ENCODE measurements at regions not wholly inside any gene's neighbourhood (a gene's known extent, or its start where the extent isn't known, plus 50 kb on each side); places are given as distances from the start of the nearest gene placed in this dataset.

GRCh38 chr6:163867518-163868292 lies 453.2 kb downstream of the QKI start:
- Mint-ChIP-seq H3K27ac (ENCODE audit: unreplicated experiment) (no peak overlapping the region), H3K27me3 (ENCODE audit: unreplicated experiment) (no peaks in the 10 kb centered on the region), H3K36me3 (ENCODE audit: unreplicated experiment) (no peaks in the 10 kb centered on the region), H3K4me1 (ENCODE audit: low read depth, unreplicated experiment) (no peaks in the 10 kb centered on the region), H3K9me3 (ENCODE audit: unreplicated experiment) (no peaks in the 10 kb centered on the region), H3K4me3 (ENCODE audit: unreplicated experiment) (no peak overlapping the region)
- TF ChIP-seq CTCF (IDR thresholded peaks at IDR 0.05; ENCODE audit: partially characterized antibody, unreplicated experiment) = no peak
- DNase-seq = no peak

GRCh38 chr6:163866192-163866591 lies 451.7 kb downstream of the QKI start:
- no peaks in the 10 kb centered on the region for H3K4me1 Mint-ChIP-seq (ENCODE audit: low read depth, unreplicated experiment)
- H3K36me3 Mint-ChIP-seq (ENCODE audit: unreplicated experiment) = no peaks in the 10 kb centered on the region
- TF ChIP-seq CTCF (IDR thresholded peaks at IDR 0.05; ENCODE audit: partially characterized antibody, unreplicated experiment) = no peak
- H3K9me3 Mint-ChIP-seq (ENCODE audit: unreplicated experiment) = no peaks in the 10 kb centered on the region
- no peak overlapping the region for H3K27ac Mint-ChIP-seq (ENCODE audit: unreplicated experiment)
- no peak for DNase-seq
- no peaks in the 10 kb centered on the region for H3K27me3 Mint-ChIP-seq (ENCODE audit: unreplicated experiment)
- no peak overlapping the region for H3K4me3 Mint-ChIP-seq (ENCODE audit: unreplicated experiment)

DNA sequence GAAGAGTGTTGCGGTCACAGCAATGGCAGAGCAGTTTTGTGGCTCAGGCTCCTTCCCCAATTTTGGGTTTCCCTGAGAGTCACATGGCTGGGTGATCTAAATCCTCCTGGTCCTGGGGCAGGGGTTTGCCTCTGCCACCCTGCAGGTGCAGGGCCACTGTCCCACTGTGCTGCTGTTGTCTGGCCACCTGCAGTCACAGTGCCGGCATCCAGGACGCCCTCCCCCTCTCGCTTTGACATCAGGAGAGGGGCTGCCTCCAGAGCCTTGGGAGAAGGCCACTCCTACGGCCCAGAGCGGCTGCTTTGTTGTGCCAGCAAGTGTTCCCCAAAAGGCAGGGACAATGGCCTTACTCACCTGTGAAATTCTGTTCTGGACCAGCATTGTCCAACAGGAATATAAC lies 449.0 kb downstream of the QKI start:
- H3K4me3 Mint-ChIP-seq (ENCODE audit: unreplicated experiment) = no peak overlapping the region
- peaks cover 4% of the 10 kb centered on the region for H3K4me1 Mint-ChIP-seq (ENCODE audit: low read depth, unreplicated experiment)
- no peak for DNase-seq
- H3K27ac Mint-ChIP-seq (ENCODE audit: unreplicated experiment) = no peak overlapping the region
- no peak for TF ChIP-seq CTCF (IDR thresholded peaks at IDR 0.05; ENCODE audit: partially characterized antibody, unreplicated experiment)
- peaks cover 1% of the 10 kb centered on the region for H3K9me3 Mint-ChIP-seq (ENCODE audit: unreplicated experiment)
- H3K36me3 Mint-ChIP-seq (ENCODE audit: unreplicated experiment) = no peaks in the 10 kb centered on the region
- no peaks in the 10 kb centered on the region for H3K27me3 Mint-ChIP-seq (ENCODE audit: unreplicated experiment)

- no peak overlapping the region for H3K27ac Mint-ChIP-seq (ENCODE audit: unreplicated experiment)
- no peak for DNase-seq
- H3K4me3 Mint-ChIP-seq (ENCODE audit: unreplicated experiment) = no peak overlapping the region
- peaks cover 4% of the 10 kb centered on the region for H3K4me1 Mint-ChIP-seq (ENCODE audit: low read depth, unreplicated experiment)
- H3K9me3 Mint-ChIP-seq (ENCODE audit: unreplicated experiment) = peaks cover 1% of the 10 kb centered on the region
- H3K27me3 Mint-ChIP-seq (ENCODE audit: unreplicated experiment) = no peaks in the 10 kb centered on the region
- TF ChIP-seq CTCF (IDR thresholded peaks at IDR 0.05; ENCODE audit: partially characterized antibody, unreplicated experiment) = no peak
- H3K36me3 Mint-ChIP-seq (ENCODE audit: unreplicated experiment) = no peaks in the 10 kb centered on the region
Measured at GRCh38 chr6:163862701-163863100, 448.2 kb downstream of the QKI start.

DNA sequence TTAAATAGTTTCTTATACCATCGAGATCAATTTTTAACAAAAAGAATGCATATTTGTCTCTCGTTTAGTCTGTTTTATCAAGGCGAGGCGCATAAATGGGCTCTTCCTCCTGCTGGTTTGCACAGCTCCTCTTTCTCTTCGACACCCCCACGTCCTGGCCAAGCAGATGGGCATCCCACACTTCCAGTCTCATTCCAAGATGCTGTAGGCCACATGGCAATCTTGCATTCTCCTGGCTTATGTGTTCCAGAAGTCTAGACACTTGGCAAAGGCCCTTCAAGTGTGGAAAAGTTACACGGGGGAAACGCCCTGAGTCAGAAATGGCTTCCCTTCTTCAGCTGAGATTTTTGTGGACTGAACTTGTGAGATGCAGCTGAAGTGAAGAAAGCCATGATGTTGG lies 447.1 kb downstream of the QKI start:
- peaks cover 4% of the 10 kb centered on the region for H3K4me1 Mint-ChIP-seq (ENCODE audit: low read depth, unreplicated experiment)
- H3K27ac Mint-ChIP-seq (ENCODE audit: unreplicated experiment) = no peak overlapping the region
- TF ChIP-seq CTCF (IDR thresholded peaks at IDR 0.05; ENCODE audit: partially characterized antibody, unreplicated experiment) = no peak
- H3K4me3 Mint-ChIP-seq (ENCODE audit: unreplicated experiment) = no peak overlapping the region
- H3K36me3 Mint-ChIP-seq (ENCODE audit: unreplicated experiment) = no peaks in the 10 kb centered on the region
- H3K27me3 Mint-ChIP-seq (ENCODE audit: unreplicated experiment) = no peaks in the 10 kb centered on the region
- peaks cover 1% of the 10 kb centered on the region for H3K9me3 Mint-ChIP-seq (ENCODE audit: unreplicated experiment)
- DNase-seq = no peak
